ENCODE measurements at regions not wholly inside any gene's neighbourhood (a gene's known extent, or its start where the extent isn't known, plus 50 kb on each side); places are given as distances from the start of the nearest gene placed in this dataset.

- no peak for DNase-seq (ENCODE audit: low spot score)
- TF ChIP-seq CTCF (IDR thresholded peaks at IDR 0.05; ENCODE audit: extremely low read depth, insufficient read depth, missing control alignments) = no peak
- in situ Hi-C loops (cut with MboI; ENCODE audit: low pct_unique_long_range_greater_than_20kb, low sequenced_read_pairs, unreplicated experiment) = no loop called here
Observed at GRCh38 chr10:31263903-31264302, 55.1 kb upstream of the ZEB1 start.

- in situ Hi-C loops (cut with MboI; ENCODE audit: low pct_unique_long_range_greater_than_20kb, low sequenced_read_pairs, unreplicated experiment) = no loop called here
- TF ChIP-seq CTCF (IDR thresholded peaks at IDR 0.05; ENCODE audit: extremely low read depth, insufficient read depth, missing control alignments) = no peak
- DNase-seq (ENCODE audit: low spot score) = no peak
Observed at GRCh38 chr10:31268444-31269303, 50.3 kb upstream of the ZEB1 start.

All from GM13977 (cell line).